ENCODE measurements at regions not wholly inside any gene's neighbourhood (a gene's known extent, or its start where the extent isn't known, plus 50 kb on each side); places are given as distances from the start of the nearest gene placed in this dataset.

GRCh38 chr11:112408517-112408916 is 147.9 kb upstream of the PLET1 start:
- no peak for TF ChIP-seq CTCF (IDR thresholded peaks at IDR 0.05)
- no peak for TF ChIP-seq CBFB (CRISPR knock-in tag; IDR thresholded peaks at IDR 0.05; ENCODE audit: low read depth)
- TF ChIP-seq ZNF416 (CRISPR knock-in tag; IDR thresholded peaks at IDR 0.05), result no peak
- TF ChIP-seq ZNF281 (CRISPR knock-in tag; IDR thresholded peaks at IDR 0.05), result no peak
- no peak for TF ChIP-seq ZBTB21 (CRISPR knock-in tag; IDR thresholded peaks at IDR 0.05; ENCODE audit: borderline replicate concordance)
- no peak for TF ChIP-seq E2F5 (CRISPR knock-in tag; IDR thresholded peaks at IDR 0.05)
- no peak for TF ChIP-seq E2F4 (CRISPR knock-in tag; IDR thresholded peaks at IDR 0.05; ENCODE audit: borderline replicate concordance, low read depth)

All from WTC11 (cell line).